ENCODE measurements at regions not wholly inside any gene's neighbourhood (a gene's known extent, or its start where the extent isn't known, plus 50 kb on each side); places are given as distances from the start of the nearest gene placed in this dataset.
"Not testable (repeated sequence)": the region's sequence is repeated elsewhere in the genome, so short reads cannot be mapped to it uniquely, and the experiment has no call there.

DNA sequence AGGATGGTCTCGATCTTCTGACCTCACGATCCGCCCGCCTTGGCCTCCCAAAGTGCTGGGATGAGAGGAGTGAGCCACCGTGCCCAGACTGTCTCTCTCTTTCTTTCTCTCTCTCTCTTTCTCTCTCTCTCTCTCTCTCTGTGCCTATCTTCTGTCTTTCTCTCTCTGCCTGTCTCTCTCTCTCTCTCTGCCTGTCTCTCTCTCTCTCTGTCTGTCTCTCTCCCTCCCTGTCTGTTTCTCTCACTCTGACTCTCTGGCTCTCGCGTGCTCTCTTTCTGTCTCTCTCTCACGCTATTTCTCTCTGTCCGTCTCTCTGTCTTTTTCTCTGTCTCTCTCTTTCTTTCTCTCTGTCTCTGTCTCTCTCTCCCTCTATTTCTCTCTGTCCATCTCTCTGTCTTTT is 3911.2 kb upstream of the OR11H1 start:
- Mint-ChIP-seq H3K27ac (no peak overlapping the region), H3K27me3 (no peaks in the 10 kb centered on the region), H3K9me3 (peaks cover 37% of the 10 kb centered on the region), H3K4me3 (no peak overlapping the region), H3K4me1 (no peaks in the 10 kb centered on the region), H3K36me3 (no peaks in the 10 kb centered on the region)
- ATAC-seq = peak; percentile 53

- peaks cover 34% of the 10 kb centered on the region for H3K9me3 Mint-ChIP-seq
- not testable (repeated sequence) for H3K4me3 Mint-ChIP-seq, H3K27me3 Mint-ChIP-seq, H3K27ac Mint-ChIP-seq, H3K36me3 Mint-ChIP-seq, ATAC-seq, H3K4me1 Mint-ChIP-seq
These were observed 3909.7 kb upstream of the OR11H1 start for GRCh38 chr22:11618322-11618662.

DNA sequence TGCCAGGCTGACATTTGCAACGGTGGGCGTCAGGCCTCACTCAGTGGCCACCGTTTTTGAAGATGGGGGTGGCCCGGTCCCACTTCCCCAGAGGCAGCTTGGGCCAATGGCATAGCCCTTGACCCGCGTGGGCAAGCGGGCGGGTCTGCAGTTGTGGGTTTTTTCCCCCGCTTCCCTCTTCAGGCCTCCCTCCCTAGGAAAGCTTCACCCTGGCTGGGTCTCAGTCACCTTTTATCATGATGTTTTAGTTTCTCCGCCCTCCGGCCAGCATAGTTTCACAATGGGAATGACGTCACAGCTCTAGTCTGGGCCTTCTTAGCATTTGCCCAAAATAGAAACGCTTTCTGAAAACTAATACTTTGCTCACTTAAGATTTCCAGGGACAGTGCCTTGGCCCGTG is 3909.3 kb upstream of the OR11H1 start:
- peaks cover 34% of the 10 kb centered on the region for H3K9me3 Mint-ChIP-seq
- H3K27ac Mint-ChIP-seq, H3K36me3 Mint-ChIP-seq, H3K4me3 Mint-ChIP-seq, H3K27me3 Mint-ChIP-seq, H3K4me1 Mint-ChIP-seq, ATAC-seq: not testable (repeated sequence)

DNA sequence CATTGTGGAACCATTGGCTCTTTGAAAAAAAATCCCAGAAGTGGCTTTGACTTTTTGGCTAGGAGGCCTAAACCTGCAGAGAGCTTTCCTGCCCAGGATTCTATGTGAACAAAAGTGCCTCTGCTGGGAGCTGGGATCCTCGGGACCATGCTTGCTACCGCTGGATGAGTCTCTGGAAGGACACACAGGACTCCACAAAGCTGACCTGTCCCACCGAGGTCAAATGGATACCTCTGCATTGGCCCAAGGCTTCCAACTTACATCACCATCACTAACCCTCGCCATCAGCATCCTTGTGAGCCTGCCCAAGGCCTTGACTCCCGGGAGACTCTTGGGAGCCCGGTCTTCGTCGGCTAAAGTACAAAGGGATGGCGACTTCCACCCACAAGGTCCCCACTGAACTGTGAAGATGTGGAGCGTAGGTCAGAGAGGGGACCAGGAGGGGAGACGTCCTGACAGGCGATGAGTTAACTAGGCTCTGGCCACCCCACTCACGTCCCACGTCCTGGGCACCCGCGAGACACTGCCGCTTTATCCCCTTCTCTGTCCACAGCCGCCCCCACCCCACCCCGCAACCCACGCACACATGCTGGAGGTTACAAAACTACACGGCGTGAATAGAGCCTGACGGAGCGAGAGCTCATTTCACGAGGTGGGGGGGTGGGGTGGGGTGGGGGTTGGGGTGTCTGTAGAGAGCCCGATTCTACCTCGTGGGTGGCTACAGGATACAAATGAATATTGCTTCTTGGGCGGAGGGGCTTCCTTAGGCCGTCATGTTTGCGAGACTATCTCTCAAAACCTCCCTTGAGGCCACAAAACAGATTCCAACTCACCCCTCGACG is 3906.8 kb upstream of the OR11H1 start:
- not testable (repeated sequence) for H3K27me3 Mint-ChIP-seq, H3K4me3 Mint-ChIP-seq, H3K27ac Mint-ChIP-seq, ATAC-seq, H3K4me1 Mint-ChIP-seq, H3K36me3 Mint-ChIP-seq
- H3K9me3 Mint-ChIP-seq = peaks cover 27% of the 10 kb centered on the region

- H3K4me3 Mint-ChIP-seq, H3K27ac Mint-ChIP-seq, H3K4me1 Mint-ChIP-seq, H3K36me3 Mint-ChIP-seq, H3K27me3 Mint-ChIP-seq, ATAC-seq: not testable (repeated sequence)
- peaks cover 20% of the 10 kb centered on the region for H3K9me3 Mint-ChIP-seq
These were observed 3905.2 kb upstream of the OR11H1 start for GRCh38 chr22:11622774-11623173.

GRCh38 chr22:11625711-11626421 is 3902.1 kb upstream of the OR11H1 start:
- H3K27ac Mint-ChIP-seq, H3K4me3 Mint-ChIP-seq, H3K4me1 Mint-ChIP-seq, H3K36me3 Mint-ChIP-seq, ATAC-seq, H3K27me3 Mint-ChIP-seq: not testable (repeated sequence)
- H3K9me3 Mint-ChIP-seq = peaks cover 12% of the 10 kb centered on the region

DNA sequence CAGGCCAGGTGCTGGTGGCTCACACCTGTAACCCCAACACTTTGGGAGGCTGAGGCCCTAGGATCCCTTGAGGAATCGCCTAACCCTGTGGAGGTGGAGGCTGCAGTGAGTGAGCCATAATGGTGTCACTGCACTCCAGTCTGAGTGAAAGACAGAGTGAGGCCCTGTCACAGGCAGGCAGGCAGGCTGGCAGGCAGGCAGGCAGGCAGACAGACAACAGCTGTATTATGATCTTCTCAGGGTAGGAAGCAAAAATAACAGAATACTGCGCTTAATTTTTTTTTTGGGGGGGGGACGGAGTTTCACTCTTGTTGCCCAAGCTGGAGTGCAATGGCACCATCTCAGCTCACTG is 3901.6 kb upstream of the OR11H1 start:
- no peak for ATAC-seq
- no peak overlapping the region for H3K27ac Mint-ChIP-seq
- no peak overlapping the region for H3K4me3 Mint-ChIP-seq
- no peaks in the 10 kb centered on the region for H3K27me3 Mint-ChIP-seq
- no peaks in the 10 kb centered on the region for H3K4me1 Mint-ChIP-seq
- H3K9me3 Mint-ChIP-seq = peaks cover 13% of the 10 kb centered on the region
- H3K36me3 Mint-ChIP-seq = no peaks in the 10 kb centered on the region

DNA sequence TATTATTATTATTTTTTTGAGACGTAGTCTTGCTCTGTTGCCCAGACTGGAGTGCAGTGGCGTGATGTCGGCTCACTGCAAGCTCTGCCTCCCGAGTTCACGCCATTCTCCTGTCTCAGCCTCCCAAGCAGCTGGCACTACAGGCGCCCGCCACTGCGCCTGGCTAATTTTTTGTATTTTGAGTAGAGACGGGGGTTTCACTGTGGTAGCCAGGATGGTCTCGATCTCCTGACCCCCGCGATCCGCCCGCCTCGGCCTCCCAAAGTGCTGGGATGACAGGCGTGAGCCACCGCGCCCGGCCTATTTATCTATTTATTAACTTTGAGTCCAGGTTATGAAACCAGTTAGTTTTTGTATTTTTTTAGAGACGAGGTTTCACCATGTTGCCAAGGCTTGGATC is 3901.0 kb upstream of the OR11H1 start:
- H3K4me3 Mint-ChIP-seq, ATAC-seq, H3K27ac Mint-ChIP-seq, H3K27me3 Mint-ChIP-seq, H3K4me1 Mint-ChIP-seq, H3K36me3 Mint-ChIP-seq: not testable (repeated sequence)
- H3K9me3 Mint-ChIP-seq = peaks cover 13% of the 10 kb centered on the region

- no peak for ATAC-seq
- H3K9me3 Mint-ChIP-seq = peaks cover 13% of the 10 kb centered on the region
- no peaks in the 10 kb centered on the region for H3K27me3 Mint-ChIP-seq
- H3K36me3 Mint-ChIP-seq = no peaks in the 10 kb centered on the region
- H3K4me1 Mint-ChIP-seq = no peaks in the 10 kb centered on the region
- no peak overlapping the region for H3K27ac Mint-ChIP-seq
- no peak overlapping the region for H3K4me3 Mint-ChIP-seq
These were observed 3900.6 kb upstream of the OR11H1 start for GRCh38 chr22:11627436-11627797.

- H3K27ac Mint-ChIP-seq = no peak overlapping the region
- no peaks in the 10 kb centered on the region for H3K36me3 Mint-ChIP-seq
- ATAC-seq = peak; percentile 48
- H3K4me1 Mint-ChIP-seq = no peaks in the 10 kb centered on the region
- H3K4me3 Mint-ChIP-seq = no peak overlapping the region
- H3K27me3 Mint-ChIP-seq = no peaks in the 10 kb centered on the region
- peaks cover 13% of the 10 kb centered on the region for H3K9me3 Mint-ChIP-seq
These were observed 3900.0 kb upstream of the OR11H1 start for GRCh38 chr22:11627798-11628650.

DNA sequence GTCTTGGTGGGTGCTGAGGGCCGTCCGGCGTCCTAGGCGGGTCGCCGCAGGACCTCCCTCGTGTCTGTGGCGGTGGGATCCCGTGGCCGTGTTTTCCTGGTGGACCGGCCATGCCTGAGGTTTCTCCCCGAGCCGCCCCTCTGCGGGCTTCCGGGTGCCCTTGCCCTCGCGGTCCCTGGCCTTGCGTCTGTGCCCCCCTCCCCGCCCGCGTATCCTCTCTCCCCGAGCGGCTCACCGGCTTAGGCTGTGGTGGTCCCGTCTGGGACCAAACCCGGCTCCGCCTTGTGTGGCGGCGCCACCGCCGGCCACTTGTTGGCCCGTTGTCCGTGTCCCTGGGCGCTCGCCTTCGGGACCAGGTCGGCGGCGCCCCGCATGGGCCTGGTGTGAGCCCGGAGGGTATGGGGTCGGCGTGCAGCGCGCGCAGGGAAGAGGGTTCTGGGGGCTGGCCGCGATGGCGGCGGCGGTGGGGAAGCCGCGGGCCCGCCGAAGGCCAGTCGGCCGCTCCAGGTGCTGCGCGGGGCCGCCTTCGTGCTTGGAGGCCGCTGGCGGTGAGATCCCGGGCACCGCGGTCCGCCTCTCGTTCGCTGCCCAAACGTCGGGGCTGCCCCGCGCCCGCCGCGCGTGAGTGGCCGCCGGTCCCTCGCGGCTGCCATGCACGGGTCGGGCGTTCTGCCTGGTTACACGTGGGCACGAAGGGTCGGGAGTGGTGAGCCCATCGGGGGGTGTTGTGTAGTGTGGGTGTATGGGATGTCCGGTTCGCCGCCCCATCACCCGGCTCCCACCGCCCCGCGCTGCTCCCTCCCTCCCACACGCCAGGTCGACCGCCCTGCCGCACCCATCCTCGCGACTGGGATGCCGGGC is 3899.1 kb upstream of the OR11H1 start:
- peak; percentile 83 for ATAC-seq
- H3K9me3 Mint-ChIP-seq = peaks cover 13% of the 10 kb centered on the region
- H3K4me1 Mint-ChIP-seq = no peaks in the 10 kb centered on the region
- H3K27ac Mint-ChIP-seq = no peak overlapping the region
- no peaks in the 10 kb centered on the region for H3K27me3 Mint-ChIP-seq
- no peak overlapping the region for H3K4me3 Mint-ChIP-seq
- no peaks in the 10 kb centered on the region for H3K36me3 Mint-ChIP-seq

GRCh38 chr22:11629661-11630385 is 3898.2 kb upstream of the OR11H1 start:
- no peaks in the 10 kb centered on the region for H3K36me3 Mint-ChIP-seq
- no peaks in the 10 kb centered on the region for H3K27me3 Mint-ChIP-seq
- ATAC-seq = no peak
- H3K4me3 Mint-ChIP-seq = no peak overlapping the region
- no peaks in the 10 kb centered on the region for H3K4me1 Mint-ChIP-seq
- peaks cover 13% of the 10 kb centered on the region for H3K9me3 Mint-ChIP-seq
- H3K27ac Mint-ChIP-seq = no peak overlapping the region

- not testable (repeated sequence) for H3K4me1 Mint-ChIP-seq, H3K27me3 Mint-ChIP-seq, H3K27ac Mint-ChIP-seq, H3K36me3 Mint-ChIP-seq, ATAC-seq, H3K4me3 Mint-ChIP-seq
- H3K9me3 Mint-ChIP-seq = peaks cover 13% of the 10 kb centered on the region
These were observed 3897.5 kb upstream of the OR11H1 start for GRCh38 chr22:11630386-11631084.

Data from stimulated activated memory B cell treated with anti-CD40 and anti-IgM and Interleukin-4, amounts not matched to agents 10 μg/mL and 1 μg/mL and 100 μg/mL, for 72 hours (primary cell).